Activated T-helper 17 cell treated with anti-CD3 and anti-CD28 coated beads, Interleukin-2, amount 50 U/mL, for 72 hours (primary cell): ENCODE measurements at regions not wholly inside any gene's neighbourhood (a gene's known extent, or its start where the extent isn't known, plus 50 kb on each side); places are given as distances from the start of the nearest gene placed in this dataset.
"Not testable (repeated sequence)": the region's sequence is repeated elsewhere in the genome, so short reads cannot be mapped to it uniquely, and the experiment has no call there.

ENCODE experiments used
- ATAC-seq: fragments of 150-1000 bp; cut with Tn5 transposase; replicated peaks from 2 replicates; pipeline ENCODE4 v1.10.0; 2021; ENCODE audit warnings: mild to moderate bottlenecking, moderate library complexity
- H3K27ac Mint-ChIP-seq: one replicate; pipeline ENCODE4 v1.8.0; 2022; ENCODE audit warnings: mixed read lengths
- H3K27me3 Mint-ChIP-seq: one replicate; pipeline ENCODE4 v1.8.0; 2022; ENCODE audit warnings: mixed read lengths
- H3K36me3 Mint-ChIP-seq: one replicate; pipeline ENCODE4 v1.8.0; 2022; ENCODE audit warnings: low read depth, mild to moderate bottlenecking, mixed read lengths
- H3K4me1 Mint-ChIP-seq: one replicate; pipeline ENCODE4 v1.8.0; 2022; ENCODE audit warnings: mixed read lengths
- H3K4me3 Mint-ChIP-seq: one replicate; pipeline ENCODE4 v1.8.0; 2022; ENCODE audit warnings: mild to moderate bottlenecking, mixed read lengths
- H3K9me3 Mint-ChIP-seq: one replicate; pipeline ENCODE4 v1.8.0; 2022; ENCODE audit warnings: mixed read lengths

GRCh38 chr7:10507032-10507431 lies 466.6 kb upstream of the PHF14 start:
- Mint-ChIP-seq H3K36me3 (no peaks in the 10 kb centered on the region), H3K27me3 (no peaks in the 10 kb centered on the region), H3K27ac (no peak overlapping the region), H3K4me1 (no peaks in the 10 kb centered on the region), H3K9me3 (peaks cover 5% of the 10 kb centered on the region), H3K4me3 (no peak overlapping the region)
- ATAC-seq: no peak

GRCh38 chr7:10521306-10521705 lies 452.4 kb upstream of the PHF14 start:
- ATAC-seq: no peak
- no peak overlapping the region for H3K27ac Mint-ChIP-seq
- no peak overlapping the region for H3K4me3 Mint-ChIP-seq
- no peaks in the 10 kb centered on the region for H3K9me3 Mint-ChIP-seq
- H3K4me1 Mint-ChIP-seq: no peaks in the 10 kb centered on the region
- no peaks in the 10 kb centered on the region for H3K36me3 Mint-ChIP-seq
- no peaks in the 10 kb centered on the region for H3K27me3 Mint-ChIP-seq

GRCh38 chr7:10533429-10533828 lies 440.2 kb upstream of the PHF14 start:
- H3K4me1 Mint-ChIP-seq, H3K27me3 Mint-ChIP-seq, H3K9me3 Mint-ChIP-seq, H3K27ac Mint-ChIP-seq, H3K36me3 Mint-ChIP-seq, H3K4me3 Mint-ChIP-seq, ATAC-seq: not testable (repeated sequence)

- H3K27me3 Mint-ChIP-seq: no peaks in the 10 kb centered on the region
- peaks cover 4% of the 10 kb centered on the region for H3K9me3 Mint-ChIP-seq
- no peaks in the 10 kb centered on the region for H3K36me3 Mint-ChIP-seq
- H3K4me3 Mint-ChIP-seq: no peak overlapping the region
- H3K27ac Mint-ChIP-seq: no peak overlapping the region
- H3K4me1 Mint-ChIP-seq: no peaks in the 10 kb centered on the region
- no peak for ATAC-seq
These were observed 437.1 kb upstream of the PHF14 start for GRCh38 chr7:10536561-10536960.

GRCh38 chr7:10537764-10538163 lies 435.9 kb upstream of the PHF14 start:
- no peaks in the 10 kb centered on the region for H3K27me3 Mint-ChIP-seq
- H3K4me3 Mint-ChIP-seq: no peak overlapping the region
- no peak for ATAC-seq
- no peak overlapping the region for H3K27ac Mint-ChIP-seq
- H3K36me3 Mint-ChIP-seq: no peaks in the 10 kb centered on the region
- H3K4me1 Mint-ChIP-seq: no peaks in the 10 kb centered on the region
- H3K9me3 Mint-ChIP-seq: peaks cover 4% of the 10 kb centered on the region

- Mint-ChIP-seq H3K27me3 (no peaks in the 10 kb centered on the region), H3K9me3 (no peaks in the 10 kb centered on the region), H3K27ac (no peak overlapping the region), H3K36me3 (no peaks in the 10 kb centered on the region), H3K4me1 (no peaks in the 10 kb centered on the region), H3K4me3 (no peak overlapping the region)
- ATAC-seq: no peak
These were observed 416.3 kb upstream of the PHF14 start for GRCh38 chr7:10557375-10557774.

GRCh38 chr7:10560497-10560896 lies 413.2 kb upstream of the PHF14 start:
- Mint-ChIP-seq H3K36me3 (no peaks in the 10 kb centered on the region), H3K4me3 (no peak overlapping the region), H3K9me3 (peaks cover 3% of the 10 kb centered on the region), H3K27ac (no peak overlapping the region), H3K27me3 (no peaks in the 10 kb centered on the region), H3K4me1 (no peaks in the 10 kb centered on the region)
- no peak for ATAC-seq

GRCh38 chr7:10568891-10569290 lies 404.8 kb upstream of the PHF14 start:
- H3K4me3 Mint-ChIP-seq: no peak overlapping the region
- H3K27ac Mint-ChIP-seq: no peak overlapping the region
- H3K36me3 Mint-ChIP-seq: no peaks in the 10 kb centered on the region
- no peaks in the 10 kb centered on the region for H3K4me1 Mint-ChIP-seq
- peaks cover 8% of the 10 kb centered on the region for H3K9me3 Mint-ChIP-seq
- H3K27me3 Mint-ChIP-seq: no peaks in the 10 kb centered on the region
- ATAC-seq: no peak

- Mint-ChIP-seq H3K4me3 (no peak overlapping the region), H3K36me3 (no peaks in the 10 kb centered on the region), H3K27ac (no peak overlapping the region), H3K27me3 (no peaks in the 10 kb centered on the region), H3K9me3 (no peaks in the 10 kb centered on the region), H3K4me1 (no peaks in the 10 kb centered on the region)
- ATAC-seq: no peak
These were observed 401.9 kb upstream of the PHF14 start for GRCh38 chr7:10571759-10572158.

- Mint-ChIP-seq H3K27ac (no peak overlapping the region), H3K4me3 (no peak overlapping the region), H3K9me3 (no peaks in the 10 kb centered on the region), H3K27me3 (no peaks in the 10 kb centered on the region), H3K4me1 (no peaks in the 10 kb centered on the region), H3K36me3 (no peaks in the 10 kb centered on the region)
- no peak for ATAC-seq
These were observed 395.8 kb upstream of the PHF14 start for GRCh38 chr7:10577866-10578374.

GRCh38 chr7:10579561-10579960 lies 394.1 kb upstream of the PHF14 start:
- ATAC-seq: no peak

GRCh38 chr7:10584886-10585285 lies 388.8 kb upstream of the PHF14 start:
- Mint-ChIP-seq H3K4me3 (no peak overlapping the region), H3K4me1 (no peaks in the 10 kb centered on the region), H3K9me3 (no peaks in the 10 kb centered on the region), H3K36me3 (no peaks in the 10 kb centered on the region), H3K27ac (no peak overlapping the region), H3K27me3 (no peaks in the 10 kb centered on the region)
- ATAC-seq: no peak

More at GRCh38 chr7:10579561-10579960, 394.1 kb upstream of the PHF14 start:
- Mint-ChIP-seq H3K4me3 (no peak overlapping the region), H3K36me3 (no peaks in the 10 kb centered on the region), H3K4me1 (no peaks in the 10 kb centered on the region), H3K9me3 (no peaks in the 10 kb centered on the region), H3K27ac (no peak overlapping the region), H3K27me3 (no peaks in the 10 kb centered on the region)

- H3K4me3 Mint-ChIP-seq: no peak overlapping the region
- no peak for ATAC-seq
- no peaks in the 10 kb centered on the region for H3K9me3 Mint-ChIP-seq
- no peaks in the 10 kb centered on the region for H3K27me3 Mint-ChIP-seq
- H3K27ac Mint-ChIP-seq: no peak overlapping the region
- H3K4me1 Mint-ChIP-seq: no peaks in the 10 kb centered on the region
- H3K36me3 Mint-ChIP-seq: no peaks in the 10 kb centered on the region
These were observed 385.6 kb upstream of the PHF14 start for GRCh38 chr7:10588084-10588483.

GRCh38 chr7:10592604-10593003 lies 381.1 kb upstream of the PHF14 start:
- no peak for ATAC-seq
- H3K4me3 Mint-ChIP-seq: no peak overlapping the region
- H3K36me3 Mint-ChIP-seq: no peaks in the 10 kb centered on the region
- H3K9me3 Mint-ChIP-seq: no peaks in the 10 kb centered on the region
- H3K27ac Mint-ChIP-seq: no peak overlapping the region
- H3K27me3 Mint-ChIP-seq: no peaks in the 10 kb centered on the region
- H3K4me1 Mint-ChIP-seq: no peaks in the 10 kb centered on the region

- H3K9me3 Mint-ChIP-seq: no peaks in the 10 kb centered on the region
- H3K36me3 Mint-ChIP-seq: no peaks in the 10 kb centered on the region
- no peak for ATAC-seq
- no peaks in the 10 kb centered on the region for H3K27me3 Mint-ChIP-seq
- no peak overlapping the region for H3K4me3 Mint-ChIP-seq
- H3K4me1 Mint-ChIP-seq: no peaks in the 10 kb centered on the region
- no peak overlapping the region for H3K27ac Mint-ChIP-seq
These were observed 380.6 kb upstream of the PHF14 start for GRCh38 chr7:10593080-10593479.

- no peaks in the 10 kb centered on the region for H3K9me3 Mint-ChIP-seq
These were observed 376.8 kb upstream of the PHF14 start for GRCh38 chr7:10596827-10597226.

More at GRCh38 chr7:10596827-10597226, 376.8 kb upstream of the PHF14 start:
- no peaks in the 10 kb centered on the region for H3K36me3 Mint-ChIP-seq
- ATAC-seq: no peak
- H3K4me1 Mint-ChIP-seq: no peaks in the 10 kb centered on the region
- H3K27ac Mint-ChIP-seq: no peak overlapping the region
- H3K4me3 Mint-ChIP-seq: no peak overlapping the region
- no peaks in the 10 kb centered on the region for H3K27me3 Mint-ChIP-seq
